HUES64 (cell line): ENCODE measurements at regions not wholly inside any gene's neighbourhood (a gene's known extent, or its start where the extent isn't known, plus 50 kb on each side); places are given as distances from the start of the nearest gene placed in this dataset.

Experiments
- H3K27ac ChIP-seq: 2 replicates; pipeline ENCODE4 v1.7.0; 2013; ENCODE audit warnings: low read depth, low read length, inconsistent platforms
- H3K27me3 ChIP-seq: 2 replicates; pipeline ENCODE4 v1.6.1; 2013; ENCODE audit warnings: mild to moderate bottlenecking, low read length; ENCODE audit not compliant: insufficient read depth
- H3K36me3 ChIP-seq: 2 replicates; pipeline ENCODE4 v1.6.1; 2013; ENCODE audit warnings: mild to moderate bottlenecking, low read length; ENCODE audit not compliant: insufficient read depth
- H3K4me1 ChIP-seq: 2 replicates; pipeline ENCODE4 v1.6.1; 2013; ENCODE audit warnings: mild to moderate bottlenecking, low read length, moderate library complexity; ENCODE audit not compliant: insufficient read depth
- H3K4me3 ChIP-seq: 2 replicates; pipeline ENCODE4 v1.5.1; 2013; ENCODE audit warnings: mild to moderate bottlenecking, low read length, moderate library complexity
- H3K9ac ChIP-seq: 2 replicates; pipeline ENCODE4 v1.6.1; 2013; ENCODE audit warnings: mild to moderate bottlenecking, low read depth, low read length
- H3K9me3 ChIP-seq: 2 replicates; pipeline ENCODE4 v1.6.1; 2013; ENCODE audit warnings: low read depth, low read length; ENCODE audit not compliant: insufficient read depth
- WGBS: fragments of 150-250, 120-280 bp; methylation state at CpG from one replicate; pipeline ENCODE4 v1.1.7; 2013; ENCODE audit warnings: missing lambda C conversion rate; 5-methylcytosine and 5-hydroxymethylcytosine counted together

GRCh38 chr2:207403141-207403540 lies 126.6 kb upstream of the CREB1 start:
- H3K27ac ChIP-seq = no peak overlapping the region
- H3K9ac ChIP-seq = no peak overlapping the region
- H3K27me3 ChIP-seq = no peaks in the 10 kb centered on the region
- H3K4me3 ChIP-seq = no peak overlapping the region
- no CpG with 5 or more reads among the region's 1 CpG for WGBS
- peaks cover 33% of the 10 kb centered on the region for H3K4me1 ChIP-seq
- no peaks in the 10 kb centered on the region for H3K36me3 ChIP-seq
- no peaks in the 10 kb centered on the region for H3K9me3 ChIP-seq

- H3K4me3 ChIP-seq = no peak overlapping the region
- H3K9ac ChIP-seq = no peak overlapping the region
- H3K9me3 ChIP-seq = no peaks in the 10 kb centered on the region
- no peaks in the 10 kb centered on the region for H3K27me3 ChIP-seq
- H3K36me3 ChIP-seq = no peaks in the 10 kb centered on the region
- peaks cover 33% of the 10 kb centered on the region for H3K4me1 ChIP-seq
- WGBS = 92% methylated on average over 3 of the region's 3 CpGs
- H3K27ac ChIP-seq = no peak overlapping the region
Observed at GRCh38 chr2:207403950-207404349, 125.8 kb upstream of the CREB1 start.

- 93% methylated on average over 2 of the region's 2 CpGs for WGBS
- Histone ChIP-seq H3K4me1 (peaks cover 33% of the 10 kb centered on the region), H3K4me3 (no peak overlapping the region), H3K27ac (no peak overlapping the region), H3K27me3 (no peaks in the 10 kb centered on the region), H3K9me3 (no peaks in the 10 kb centered on the region), H3K36me3 (no peaks in the 10 kb centered on the region), H3K9ac (no peak overlapping the region)
Observed at GRCh38 chr2:207405150-207405549, 124.6 kb upstream of the CREB1 start.

GRCh38 chr2:207408086-207408794 lies 121.5 kb upstream of the CREB1 start:
- Histone ChIP-seq H3K9ac (no peak overlapping the region), H3K4me1 (peaks cover 32% of the 10 kb centered on the region), H3K4me3 (no peak overlapping the region), H3K27ac (no peak overlapping the region), H3K27me3 (no peaks in the 10 kb centered on the region), H3K9me3 (no peaks in the 10 kb centered on the region), H3K36me3 (no peaks in the 10 kb centered on the region)
- WGBS = 79% methylated on average over 8 of the region's 8 CpGs

GRCh38 chr2:207409517-207409916 lies 120.2 kb upstream of the CREB1 start:
- Histone ChIP-seq H3K4me3 (no peak overlapping the region), H3K9ac (no peak overlapping the region), H3K4me1 (peaks cover 32% of the 10 kb centered on the region), H3K27me3 (no peaks in the 10 kb centered on the region), H3K27ac (no peak overlapping the region), H3K9me3 (no peaks in the 10 kb centered on the region), H3K36me3 (no peaks in the 10 kb centered on the region)
- 83% methylated on average over 4 of the region's 4 CpGs for WGBS

- peaks cover 41% of the 10 kb centered on the region for H3K4me1 ChIP-seq
- 88% methylated on average over 6 of the region's 6 CpGs for WGBS
Observed at GRCh38 chr2:207412787-207413310, 116.9 kb upstream of the CREB1 start.

GRCh38 chr2:207413376-207413907 lies 116.3 kb upstream of the CREB1 start:
- no peak overlapping the region for H3K4me3 ChIP-seq
- H3K9ac ChIP-seq = no peak overlapping the region
- no peaks in the 10 kb centered on the region for H3K36me3 ChIP-seq
- no peaks in the 10 kb centered on the region for H3K9me3 ChIP-seq
- 88% methylated on average over 5 of the region's 5 CpGs for WGBS
- H3K4me1 ChIP-seq = peaks cover 36% of the 10 kb centered on the region
- no peaks in the 10 kb centered on the region for H3K27me3 ChIP-seq
- no peak overlapping the region for H3K27ac ChIP-seq

More at GRCh38 chr2:207412787-207413310, 116.9 kb upstream of the CREB1 start:
- no peak overlapping the region for H3K9ac ChIP-seq
- no peaks in the 10 kb centered on the region for H3K36me3 ChIP-seq
- H3K9me3 ChIP-seq = no peaks in the 10 kb centered on the region
- no peak overlapping the region for H3K4me3 ChIP-seq
- H3K27me3 ChIP-seq = no peaks in the 10 kb centered on the region
- no peak overlapping the region for H3K27ac ChIP-seq

- H3K9me3 ChIP-seq = no peaks in the 10 kb centered on the region
- no peaks in the 10 kb centered on the region for H3K27me3 ChIP-seq
- WGBS = 93% methylated on average over 3 of the region's 3 CpGs
- H3K9ac ChIP-seq = no peak overlapping the region
- peaks cover 17% of the 10 kb centered on the region; the same call in 1 of the 2 replicates for H3K4me1 ChIP-seq
- no peaks in the 10 kb centered on the region for H3K36me3 ChIP-seq
- no peak overlapping the region for H3K27ac ChIP-seq
- H3K4me3 ChIP-seq = no peak overlapping the region
Observed at GRCh38 chr2:207416111-207416510, 113.7 kb upstream of the CREB1 start.

- 100% methylated on average over 2 of the region's 2 CpGs for WGBS
- no peak overlapping the region for H3K4me3 ChIP-seq
- H3K27ac ChIP-seq = no peak overlapping the region
- H3K9me3 ChIP-seq = no peaks in the 10 kb centered on the region
- no peak overlapping the region for H3K9ac ChIP-seq
- H3K27me3 ChIP-seq = no peaks in the 10 kb centered on the region
- no peaks in the 10 kb centered on the region for H3K36me3 ChIP-seq
- H3K4me1 ChIP-seq = peaks cover 25% of the 10 kb centered on the region; the same call in 1 of the 2 replicates
Observed at GRCh38 chr2:207416900-207417299, 112.9 kb upstream of the CREB1 start.

GRCh38 chr2:207417301-207417718 lies 112.5 kb upstream of the CREB1 start:
- Histone ChIP-seq H3K4me3 (no peak overlapping the region), H3K27ac (no peak overlapping the region), H3K9me3 (no peaks in the 10 kb centered on the region), H3K9ac (no peak overlapping the region), H3K36me3 (no peaks in the 10 kb centered on the region), H3K4me1 (peaks cover 27% of the 10 kb centered on the region; the same call in 1 of the 2 replicates), H3K27me3 (no peaks in the 10 kb centered on the region)
- WGBS = 78% methylated on average over 3 of the region's 3 CpGs

GRCh38 chr2:207418419-207418818 lies 111.3 kb upstream of the CREB1 start:
- Histone ChIP-seq H3K27me3 (no peaks in the 10 kb centered on the region), H3K9me3 (no peaks in the 10 kb centered on the region), H3K27ac (no peak overlapping the region), H3K36me3 (no peaks in the 10 kb centered on the region), H3K4me3 (no peak overlapping the region), H3K9ac (no peak overlapping the region), H3K4me1 (peaks cover 27% of the 10 kb centered on the region; the same call in 1 of the 2 replicates)
- 71% methylated on average over 4 of the region's 4 CpGs for WGBS
